GM23338 (cell line): ENCODE measurements at regions not wholly inside any gene's neighbourhood (a gene's known extent, or its start where the extent isn't known, plus 50 kb on each side); places are given as distances from the start of the nearest gene placed in this dataset.

Experiments
- EZH2 ChIP-seq: fragments of 200-600 bp; sonication (generic); IDR thresholded peaks from one replicate; pipeline ENCODE4 v1.8.0; 2017; ENCODE audit warnings: antibody characterized with exemption, mild to moderate bottlenecking, low read depth; ENCODE audit not compliant: unreplicated experiment
- EZH2phosphoT487 ChIP-seq: fragments of 200-600 bp; sonication (generic); IDR thresholded peaks from one replicate; pipeline ENCODE4 v1.8.1; 2018; ENCODE audit warnings: antibody characterized with exemption; ENCODE audit not compliant: unreplicated experiment
- JUNB ChIP-seq: IDR thresholded peaks from one replicate; pipeline ENCODE4 v1.6.1; 2016; ENCODE audit warnings: antibody characterized with exemption; ENCODE audit not compliant: unreplicated experiment
- POLR2AphosphoS5 ChIP-seq: IDR thresholded peaks from 2 replicates; pipeline ENCODE4 v1.6.1; 2016; ENCODE audit warnings: antibody characterized with exemption, low read depth
- STAT1 ChIP-seq: IDR thresholded peaks from one replicate; pipeline ENCODE4 v1.6.1; 2016; ENCODE audit warnings: antibody characterized with exemption; ENCODE audit not compliant: unreplicated experiment
- TF ChIP-seq, protein P1 (sequence below), 2 experiments: fragments of 200-600 bp in 1 of 2; sonication (generic) in 1 of 2; conservative IDR thresholded peaks; 2 replicates each; pipeline versions ENCODE4 v1.5.1 to v1.6.1; 2016 to 2017; ENCODE audit warnings: antibody characterized with exemption in 2 of 2, low read depth in 2 of 2, mild to moderate bottlenecking in 2 of 2, moderate library complexity in 1 of 2
- TF ChIP-seq, protein P2 (sequence below): IDR thresholded peaks from one replicate; pipeline ENCODE4 v1.6.1; 2018; ENCODE audit warnings: antibody characterized with exemption; ENCODE audit not compliant: unreplicated experiment

DNA sequence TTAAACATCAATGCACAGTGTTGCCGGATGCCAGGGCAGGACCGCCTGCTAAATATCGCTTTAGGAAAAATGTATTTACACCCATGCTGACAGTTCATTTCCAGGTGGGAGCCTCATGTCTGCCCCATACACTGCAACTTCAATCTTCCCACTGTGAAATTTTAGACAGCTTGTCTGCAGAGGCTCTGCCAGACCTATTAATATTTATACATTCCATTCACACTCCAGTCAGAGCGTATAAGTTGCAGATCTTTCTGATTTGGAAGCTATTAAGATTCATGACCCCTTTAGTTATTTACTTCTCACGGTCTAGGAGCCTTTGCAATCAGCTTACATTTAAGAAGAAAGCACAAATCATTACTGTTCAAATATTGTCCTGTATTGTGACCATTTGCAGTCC, 357.4 kb downstream of the ATP23 start:
- no peak for TF ChIP-seq EZH2
- TF ChIP-seq, protein P1, sequence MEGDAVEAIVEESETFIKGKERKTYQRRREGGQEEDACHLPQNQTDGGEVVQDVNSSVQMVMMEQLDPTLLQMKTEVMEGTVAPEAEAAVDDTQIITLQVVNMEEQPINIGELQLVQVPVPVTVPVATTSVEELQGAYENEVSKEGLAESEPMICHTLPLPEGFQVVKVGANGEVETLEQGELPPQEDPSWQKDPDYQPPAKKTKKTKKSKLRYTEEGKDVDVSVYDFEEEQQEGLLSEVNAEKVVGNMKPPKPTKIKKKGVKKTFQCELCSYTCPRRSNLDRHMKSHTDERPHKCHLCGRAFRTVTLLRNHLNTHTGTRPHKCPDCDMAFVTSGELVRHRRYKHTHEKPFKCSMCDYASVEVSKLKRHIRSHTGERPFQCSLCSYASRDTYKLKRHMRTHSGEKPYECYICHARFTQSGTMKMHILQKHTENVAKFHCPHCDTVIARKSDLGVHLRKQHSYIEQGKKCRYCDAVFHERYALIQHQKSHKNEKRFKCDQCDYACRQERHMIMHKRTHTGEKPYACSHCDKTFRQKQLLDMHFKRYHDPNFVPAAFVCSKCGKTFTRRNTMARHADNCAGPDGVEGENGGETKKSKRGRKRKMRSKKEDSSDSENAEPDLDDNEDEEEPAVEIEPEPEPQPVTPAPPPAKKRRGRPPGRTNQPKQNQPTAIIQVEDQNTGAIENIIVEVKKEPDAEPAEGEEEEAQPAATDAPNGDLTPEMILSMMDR (conservative IDR thresholded peaks at IDR 0.05; ENCODE audit: low read depth in 2 of 2), result no peak
- TF ChIP-seq, protein P2, sequence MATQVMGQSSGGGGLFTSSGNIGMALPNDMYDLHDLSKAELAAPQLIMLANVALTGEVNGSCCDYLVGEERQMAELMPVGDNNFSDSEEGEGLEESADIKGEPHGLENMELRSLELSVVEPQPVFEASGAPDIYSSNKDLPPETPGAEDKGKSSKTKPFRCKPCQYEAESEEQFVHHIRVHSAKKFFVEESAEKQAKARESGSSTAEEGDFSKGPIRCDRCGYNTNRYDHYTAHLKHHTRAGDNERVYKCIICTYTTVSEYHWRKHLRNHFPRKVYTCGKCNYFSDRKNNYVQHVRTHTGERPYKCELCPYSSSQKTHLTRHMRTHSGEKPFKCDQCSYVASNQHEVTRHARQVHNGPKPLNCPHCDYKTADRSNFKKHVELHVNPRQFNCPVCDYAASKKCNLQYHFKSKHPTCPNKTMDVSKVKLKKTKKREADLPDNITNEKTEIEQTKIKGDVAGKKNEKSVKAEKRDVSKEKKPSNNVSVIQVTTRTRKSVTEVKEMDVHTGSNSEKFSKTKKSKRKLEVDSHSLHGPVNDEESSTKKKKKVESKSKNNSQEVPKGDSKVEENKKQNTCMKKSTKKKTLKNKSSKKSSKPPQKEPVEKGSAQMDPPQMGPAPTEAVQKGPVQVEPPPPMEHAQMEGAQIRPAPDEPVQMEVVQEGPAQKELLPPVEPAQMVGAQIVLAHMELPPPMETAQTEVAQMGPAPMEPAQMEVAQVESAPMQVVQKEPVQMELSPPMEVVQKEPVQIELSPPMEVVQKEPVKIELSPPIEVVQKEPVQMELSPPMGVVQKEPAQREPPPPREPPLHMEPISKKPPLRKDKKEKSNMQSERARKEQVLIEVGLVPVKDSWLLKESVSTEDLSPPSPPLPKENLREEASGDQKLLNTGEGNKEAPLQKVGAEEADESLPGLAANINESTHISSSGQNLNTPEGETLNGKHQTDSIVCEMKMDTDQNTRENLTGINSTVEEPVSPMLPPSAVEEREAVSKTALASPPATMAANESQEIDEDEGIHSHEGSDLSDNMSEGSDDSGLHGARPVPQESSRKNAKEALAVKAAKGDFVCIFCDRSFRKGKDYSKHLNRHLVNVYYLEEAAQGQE, result no peak
- TF ChIP-seq EZH2phosphoT487, result no peak
- no peak for TF ChIP-seq JUNB
- TF ChIP-seq POLR2AphosphoS5, result no peak
- no peak for TF ChIP-seq STAT1
